ENCODE measurements at regions not wholly inside any gene's neighbourhood (a gene's known extent, or its start where the extent isn't known, plus 50 kb on each side); places are given as distances from the start of the nearest gene placed in this dataset.

DNA sequence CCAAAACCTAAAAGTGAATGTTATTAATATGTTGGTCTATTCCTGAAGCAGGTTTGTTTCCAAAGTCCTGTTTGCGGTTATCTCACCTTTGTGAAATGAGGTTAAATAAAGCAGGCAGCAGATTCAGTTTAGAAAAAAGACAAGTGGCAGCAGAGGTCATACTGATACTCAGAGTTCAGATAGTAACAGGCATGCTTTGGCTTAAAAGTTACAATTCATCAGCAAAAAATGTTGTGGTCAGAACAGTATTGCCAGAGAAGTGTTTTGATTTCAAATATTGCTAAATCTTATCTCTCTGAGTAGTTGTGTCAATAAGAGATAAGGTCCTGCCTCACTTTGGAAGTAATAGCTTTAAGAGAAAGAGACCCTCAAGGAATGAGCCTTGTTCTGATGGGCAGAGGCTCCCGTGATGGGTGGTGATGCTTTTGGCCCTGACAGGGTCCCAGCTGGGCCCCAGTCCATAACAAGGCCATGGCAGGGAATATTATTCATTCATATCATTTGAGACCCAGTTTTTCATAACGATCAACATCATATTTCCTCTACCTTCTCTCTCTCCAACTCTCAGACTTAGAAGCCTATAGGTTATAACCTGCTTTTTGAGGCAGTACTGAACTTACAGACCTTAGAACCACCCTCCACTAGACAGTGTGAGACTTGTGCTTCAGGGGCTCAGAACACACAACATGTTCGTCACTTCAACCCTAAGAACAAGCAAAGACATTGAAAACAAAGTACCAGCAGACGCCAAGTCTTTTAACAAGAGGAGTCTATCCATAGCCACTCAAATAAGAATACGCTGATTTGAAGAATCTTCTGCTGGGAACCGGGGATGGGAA lies 58.5 kb upstream of the AHR start:
- DNase-seq = no peak

DNA sequence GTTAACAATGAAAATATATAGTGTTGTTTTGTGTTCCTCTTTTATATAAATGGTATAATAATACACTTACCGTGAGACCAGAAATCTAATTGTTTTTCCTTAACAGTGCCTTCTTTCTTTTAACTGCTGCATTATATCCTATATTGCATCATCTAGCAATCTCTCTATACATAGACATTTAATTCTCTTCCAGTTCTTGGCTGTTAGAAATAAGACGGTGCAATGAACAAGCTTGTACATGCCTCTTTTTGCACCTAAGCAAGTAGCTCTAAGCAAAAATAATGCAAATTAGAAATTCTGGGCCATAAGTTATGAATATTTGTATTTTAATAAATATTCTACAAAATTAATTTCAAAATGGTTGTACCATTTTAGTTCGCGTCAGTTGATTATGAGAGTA lies 55.9 kb upstream of the AHR start:
- no peak for DNase-seq

DNA sequence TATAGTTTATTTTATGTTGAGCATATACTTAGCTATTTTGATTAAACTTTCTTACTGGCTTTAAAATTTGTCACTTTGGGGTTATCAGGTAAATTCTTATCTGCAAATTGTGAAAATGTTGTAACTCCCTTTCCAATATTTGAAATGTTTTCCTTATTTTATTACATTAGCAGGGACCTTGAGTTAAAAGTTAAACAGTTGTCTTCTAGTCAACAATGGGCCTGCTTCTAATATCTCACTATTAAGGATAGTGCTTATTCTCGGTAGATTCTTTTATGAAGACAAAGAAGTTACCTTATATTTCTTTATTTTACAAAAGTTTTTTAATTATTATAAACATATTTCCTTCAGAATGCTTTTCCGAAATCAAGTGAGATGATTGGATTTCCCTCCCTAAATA lies 53.7 kb upstream of the AHR start:
- DNase-seq = no peak

DNA sequence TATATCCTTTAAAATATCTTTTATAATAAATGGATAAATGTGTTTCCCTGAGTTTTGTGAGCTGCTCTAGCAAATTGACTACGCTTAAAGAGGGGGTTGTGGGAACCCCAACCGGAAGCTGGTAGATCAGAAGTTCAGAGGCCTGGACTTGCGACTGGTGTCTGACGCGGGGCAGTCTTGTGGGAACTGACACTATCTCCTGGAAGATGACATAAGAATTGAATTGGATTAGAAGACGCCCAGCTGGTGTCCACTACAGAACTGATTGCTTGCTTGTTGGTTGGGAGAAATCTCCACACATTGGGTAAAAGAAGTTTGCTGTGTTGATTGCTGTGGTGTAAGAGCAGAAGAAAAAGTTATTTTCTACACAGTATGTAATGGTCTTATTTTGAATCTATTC lies 51.1 kb upstream of the AHR start:
- DNase-seq = no peak

DNA sequence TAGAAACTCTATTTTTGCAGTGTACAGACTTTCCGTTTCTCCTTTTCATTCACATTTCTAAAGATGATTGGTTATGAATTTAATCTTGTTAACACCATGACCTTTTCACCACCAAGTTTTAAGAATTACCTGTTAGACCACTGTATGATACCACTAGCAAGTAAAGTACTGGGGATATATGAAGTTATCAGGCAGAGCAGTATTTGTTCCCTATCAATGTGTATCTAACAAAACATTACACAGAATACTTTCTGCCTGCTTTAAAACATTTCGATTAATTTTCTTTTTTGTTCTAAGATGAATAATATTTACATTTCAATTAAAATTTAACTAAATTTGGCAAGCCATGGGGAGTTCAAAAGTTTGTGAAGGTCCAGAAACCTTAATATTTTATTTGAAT lies 49.9 kb upstream of the AHR start:
- DNase-seq = no peak

Measured in eye (tissue), 1 donor.